ENCODE measurements at regions not wholly inside any gene's neighbourhood (a gene's known extent, or its start where the extent isn't known, plus 50 kb on each side); places are given as distances from the start of the nearest gene placed in this dataset.
"Not testable (repeated sequence)": the region's sequence is repeated elsewhere in the genome, so short reads cannot be mapped to it uniquely, and the experiment has no call there.

DNA sequence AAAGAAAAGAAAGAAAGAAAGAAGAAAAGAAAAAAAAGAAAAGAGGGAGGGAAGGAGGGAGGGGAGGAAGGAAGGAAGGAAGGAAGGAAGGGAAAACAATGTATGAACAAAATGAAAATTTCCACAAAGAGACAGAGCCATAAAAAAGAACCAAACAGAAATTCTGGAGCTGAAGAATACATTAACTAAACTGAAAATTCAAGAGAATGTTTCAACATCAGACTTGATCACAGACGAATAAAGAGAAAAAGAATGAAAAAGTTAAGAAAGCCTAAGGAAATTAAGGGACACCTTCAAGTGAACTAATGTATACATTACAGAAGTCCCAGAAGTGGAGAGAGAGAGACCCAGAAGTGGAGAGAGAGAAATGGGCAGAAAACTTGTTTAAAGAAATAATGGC is 60.9 kb upstream of the RAB6C start:
- no peak for DNase-seq (ENCODE audit: low spot score)

DNA sequence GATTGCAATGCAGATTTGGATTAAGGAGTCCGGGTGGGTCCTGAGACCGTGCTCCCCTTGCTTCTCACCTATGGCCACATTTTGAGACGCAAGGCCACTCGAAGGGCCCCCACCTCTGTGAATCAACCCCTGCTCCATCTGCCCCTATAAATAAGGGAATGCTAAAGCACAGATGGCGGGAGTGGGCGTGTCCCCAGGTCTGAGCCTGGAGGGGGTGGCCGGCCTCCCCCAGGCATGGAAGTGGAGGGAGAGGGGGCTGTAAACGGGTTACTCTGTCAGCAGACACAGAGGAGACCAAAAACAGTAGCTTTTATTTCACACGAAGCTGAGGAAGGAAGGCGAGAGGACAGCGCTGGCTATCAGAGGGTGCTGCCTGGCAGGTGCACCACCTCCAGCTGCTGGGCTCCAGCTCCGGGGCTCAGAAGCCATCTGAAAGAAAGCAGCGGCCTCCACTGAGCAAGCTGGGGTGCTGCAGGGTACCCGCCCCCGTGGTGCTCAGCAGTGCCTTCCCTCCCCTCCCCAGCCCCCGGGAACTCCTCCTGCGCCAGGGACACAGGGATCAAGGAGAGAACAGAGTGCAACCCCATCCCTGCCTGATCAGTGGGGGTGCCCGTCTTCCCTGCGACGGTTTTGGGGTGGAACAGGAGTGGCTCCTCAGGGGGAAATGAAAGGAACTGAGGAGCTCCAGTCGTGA is 56.7 kb upstream of the RAB6C start:
- no peak for DNase-seq (ENCODE audit: low spot score)

DNA sequence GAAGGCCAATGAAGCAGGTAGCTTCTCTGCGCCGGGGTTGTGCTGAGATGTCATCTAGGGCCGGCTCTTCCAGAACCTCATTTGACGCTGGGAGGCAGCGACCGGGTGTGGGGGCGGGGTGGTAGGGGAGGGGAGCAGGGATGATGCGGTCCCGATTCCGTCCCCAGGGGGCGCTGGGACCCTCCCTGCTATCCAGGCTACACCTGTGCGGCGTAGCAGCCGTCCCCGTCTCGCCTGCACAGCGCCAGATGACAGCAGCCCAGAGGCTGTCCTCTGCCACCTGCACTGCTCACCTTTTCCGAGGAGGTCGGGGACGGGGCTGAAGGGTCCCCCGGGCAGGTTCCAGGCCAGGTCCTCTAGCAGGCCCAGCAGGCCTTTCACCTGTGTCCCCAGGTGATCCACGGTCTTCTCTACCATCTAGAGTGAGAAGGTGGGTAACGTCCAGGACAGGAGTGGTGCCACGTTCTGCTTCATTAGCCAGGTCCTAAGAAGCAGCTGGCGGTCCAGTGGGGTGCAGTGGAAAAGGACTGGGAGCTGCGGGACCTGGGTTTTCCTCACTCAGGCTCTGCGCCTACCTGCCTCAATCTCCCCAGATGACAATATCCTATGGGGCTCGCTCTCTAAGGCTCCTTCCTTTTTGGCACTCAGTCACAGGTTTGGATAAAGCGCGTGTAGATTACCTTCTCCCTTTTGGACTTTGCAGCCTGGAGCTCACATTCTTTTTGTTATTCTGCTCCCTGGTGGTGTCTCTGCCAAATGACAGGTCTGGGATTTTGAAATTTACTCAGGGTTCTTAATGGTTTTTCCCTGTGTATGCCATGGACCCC is 56.0 kb upstream of the RAB6C start:
- DNase-seq (ENCODE audit: low spot score): no peak

DNA sequence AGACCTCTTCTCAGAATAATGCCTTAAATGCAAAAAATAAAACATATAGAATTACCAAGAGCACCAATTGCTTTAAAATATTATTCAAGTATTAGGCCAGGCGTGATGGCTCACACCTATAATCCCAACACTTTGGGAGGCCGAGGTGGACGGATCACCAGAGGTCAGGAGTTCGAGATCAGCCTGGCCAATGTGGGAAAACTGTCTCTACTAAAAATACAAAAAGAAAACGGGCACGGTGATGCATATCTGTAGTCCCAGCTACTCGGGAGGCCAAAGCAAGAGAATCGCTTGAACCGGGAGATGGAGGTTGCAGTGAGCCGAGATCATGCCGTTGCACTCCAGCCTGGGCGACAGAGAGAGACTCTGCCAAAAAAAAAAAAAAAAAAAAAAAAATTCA is 55.4 kb upstream of the RAB6C start:
- DNase-seq (ENCODE audit: low spot score): not testable (repeated sequence)

DNA sequence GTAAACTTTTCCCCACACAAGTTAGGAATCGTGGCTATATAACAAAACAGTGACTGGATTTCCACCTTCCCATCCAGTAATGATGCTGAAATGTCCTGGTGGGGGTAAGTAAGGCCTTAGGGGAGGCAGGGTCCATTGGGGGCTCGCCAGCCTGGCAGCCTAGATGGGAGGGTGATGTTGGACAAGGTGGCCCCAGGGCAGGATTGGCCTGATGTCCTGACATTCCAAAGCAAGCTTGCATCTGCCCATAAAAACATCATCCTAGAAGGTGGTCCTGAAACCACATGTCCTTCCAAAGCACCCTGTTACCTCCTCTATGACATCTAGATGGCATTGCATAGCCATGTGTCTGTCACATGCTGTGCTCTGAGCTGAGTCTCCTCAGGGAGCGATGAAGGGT is 54.1 kb upstream of the RAB6C start:
- no peak for DNase-seq (ENCODE audit: low spot score)

DNA sequence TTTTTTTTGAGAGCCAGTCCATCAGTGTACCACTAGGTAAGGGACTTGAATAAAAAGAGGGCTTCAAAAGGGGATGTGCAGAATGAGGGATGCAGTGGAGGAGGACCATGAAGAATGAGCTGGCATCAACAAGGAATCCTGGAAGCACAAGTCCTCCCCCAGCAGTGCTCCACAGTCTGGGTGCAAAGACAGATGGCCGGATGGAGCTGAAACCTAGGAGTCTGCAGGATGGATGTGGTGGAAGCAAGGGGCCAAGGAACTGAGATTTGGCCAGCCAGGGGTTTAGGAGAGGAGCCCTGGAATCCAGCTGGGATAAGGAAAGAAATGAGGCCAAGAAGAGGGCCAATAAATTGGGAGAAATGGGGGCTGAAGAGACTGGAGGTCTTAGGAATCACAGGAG is 51.8 kb upstream of the RAB6C start:
- DNase-seq (ENCODE audit: low spot score): no peak

DNA sequence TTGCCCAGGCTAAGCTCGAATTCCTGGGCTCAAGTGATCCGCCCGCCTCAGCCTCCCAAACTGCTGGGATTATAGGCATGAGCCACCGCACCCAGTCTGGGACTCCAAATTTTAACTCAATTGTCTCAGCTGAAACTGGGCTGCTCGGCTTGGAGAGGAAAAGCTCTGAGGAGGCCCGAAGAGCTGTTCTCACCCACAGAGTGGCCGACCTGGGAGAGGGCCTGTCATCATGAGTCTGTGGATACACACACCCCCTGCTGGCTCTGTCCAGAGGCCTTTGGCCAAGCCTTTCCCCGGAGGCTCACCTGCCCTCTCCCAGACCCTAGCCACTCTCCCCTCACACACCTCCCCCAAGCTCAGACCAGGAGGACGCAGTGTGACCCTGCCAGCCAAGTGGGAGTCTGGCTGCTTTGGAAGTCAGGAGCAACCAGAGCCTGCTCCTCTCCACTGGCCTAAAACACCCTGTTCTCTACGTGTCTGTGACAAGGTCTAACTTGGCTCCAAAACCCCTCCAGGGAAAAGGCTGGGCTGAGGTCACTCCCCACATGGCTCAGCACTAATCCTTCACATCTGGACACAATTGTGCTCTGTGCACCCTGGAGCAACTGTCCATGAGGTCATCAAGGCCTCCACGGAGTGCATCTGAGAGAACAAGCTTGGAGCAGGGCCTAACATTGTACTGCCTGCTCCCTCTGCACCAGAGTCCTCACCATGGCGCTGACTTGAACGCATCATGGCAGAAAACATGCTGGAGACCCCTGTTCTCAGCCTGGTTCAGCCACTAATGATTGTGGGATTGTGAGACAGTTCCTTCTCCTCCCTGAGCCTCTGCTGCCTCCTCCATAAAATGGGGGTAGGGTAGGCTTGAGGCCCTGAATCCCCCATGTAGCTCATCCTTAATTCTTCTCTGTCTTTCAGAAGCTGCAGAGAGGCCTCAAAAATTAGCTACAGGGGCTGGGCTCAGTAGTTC is 49.9 kb upstream of the RAB6C start:
- DNase-seq (ENCODE audit: low spot score): no peak

Data from HuH-7.5 (cell line).